Calu3 (cell line): ENCODE measurements at regions not wholly inside any gene's neighbourhood (a gene's known extent, or its start where the extent isn't known, plus 50 kb on each side); places are given as distances from the start of the nearest gene placed in this dataset.

ENCODE experiments used
- BruUV-seq: library from RNA; stranded (reverse); fragments of 400-500 nt; replicated peaks from 2 replicates; lab custom pipeline; 2021; lab: Mats Ljungman, UMichigan
- CTCF ChIA-PET: fragments of 300-600 bp; sonication (Branson Sonifier 250); formaldehyde crosslinking; loops from one replicate; lab custom pipeline; 2022; ENCODE audit warnings: antibody characterized with exemption; lab: Charles Lee
- DNase-seq: peaks from one replicate; pipeline ENCODE4 v3.0.0; 2022
- H3K27ac Mint-ChIP-seq: one replicate; pipeline ENCODE4 v1.8.0; 2022; ENCODE audit warnings: mixed read lengths; ENCODE audit not compliant: unreplicated experiment
- H3K27me3 Mint-ChIP-seq: one replicate; pipeline ENCODE4 v1.8.0; 2022; ENCODE audit warnings: mixed read lengths; ENCODE audit not compliant: unreplicated experiment
- H3K36me3 Mint-ChIP-seq: one replicate; pipeline ENCODE4 v1.8.0; 2022; ENCODE audit warnings: mild to moderate bottlenecking, moderate library complexity, mixed read lengths; ENCODE audit not compliant: insufficient read depth, unreplicated experiment
- H3K4me1 Mint-ChIP-seq: one replicate; pipeline ENCODE4 v1.8.0; 2022; ENCODE audit warnings: mild to moderate bottlenecking, low read depth, mixed read lengths; ENCODE audit not compliant: unreplicated experiment
- H3K4me3 Mint-ChIP-seq: one replicate; pipeline ENCODE4 v1.8.0; 2022; ENCODE audit warnings: mild to moderate bottlenecking, low read depth, moderate library complexity, mixed read lengths; ENCODE audit not compliant: unreplicated experiment
- H3K9me3 Mint-ChIP-seq: one replicate; pipeline ENCODE4 v1.8.0; 2022; ENCODE audit warnings: low read depth, mixed read lengths; ENCODE audit not compliant: unreplicated experiment
- intact Hi-C: fragments of 100-400 bp; cut with micrococcal nuclease; formaldehyde crosslinking; loops from one replicate; pipeline ENCODE4 v1.10.0; 2022; ENCODE audit not compliant: unreplicated experiment
- TF ChIP-seq, protein P1 (sequence below): fragments of 200-600 bp; IDR thresholded peaks from one replicate; pipeline ENCODE4 v1.8.0; 2022; ENCODE audit warnings: antibody characterized with exemption; ENCODE audit not compliant: unreplicated experiment

DNA sequence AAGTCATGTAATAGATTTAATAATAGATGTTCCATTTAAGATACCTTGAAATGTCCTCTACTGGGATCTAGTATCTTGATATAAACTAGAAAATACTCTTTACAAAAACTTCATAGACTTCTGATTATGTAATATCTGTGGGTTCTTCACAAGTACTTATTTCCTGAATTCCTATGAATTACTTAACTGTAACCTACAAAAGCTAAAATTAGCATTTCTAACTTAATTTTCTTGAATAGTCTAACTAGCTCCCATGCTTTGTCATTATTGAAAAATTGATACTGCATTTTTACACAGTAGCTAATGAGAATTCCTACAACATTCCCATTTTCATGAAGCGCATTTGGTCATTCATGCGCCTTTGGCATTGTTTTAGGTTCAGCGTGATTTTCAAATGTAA lies 1828.2 kb downstream of the MAT2B start:
- TF ChIP-seq, protein P1, sequence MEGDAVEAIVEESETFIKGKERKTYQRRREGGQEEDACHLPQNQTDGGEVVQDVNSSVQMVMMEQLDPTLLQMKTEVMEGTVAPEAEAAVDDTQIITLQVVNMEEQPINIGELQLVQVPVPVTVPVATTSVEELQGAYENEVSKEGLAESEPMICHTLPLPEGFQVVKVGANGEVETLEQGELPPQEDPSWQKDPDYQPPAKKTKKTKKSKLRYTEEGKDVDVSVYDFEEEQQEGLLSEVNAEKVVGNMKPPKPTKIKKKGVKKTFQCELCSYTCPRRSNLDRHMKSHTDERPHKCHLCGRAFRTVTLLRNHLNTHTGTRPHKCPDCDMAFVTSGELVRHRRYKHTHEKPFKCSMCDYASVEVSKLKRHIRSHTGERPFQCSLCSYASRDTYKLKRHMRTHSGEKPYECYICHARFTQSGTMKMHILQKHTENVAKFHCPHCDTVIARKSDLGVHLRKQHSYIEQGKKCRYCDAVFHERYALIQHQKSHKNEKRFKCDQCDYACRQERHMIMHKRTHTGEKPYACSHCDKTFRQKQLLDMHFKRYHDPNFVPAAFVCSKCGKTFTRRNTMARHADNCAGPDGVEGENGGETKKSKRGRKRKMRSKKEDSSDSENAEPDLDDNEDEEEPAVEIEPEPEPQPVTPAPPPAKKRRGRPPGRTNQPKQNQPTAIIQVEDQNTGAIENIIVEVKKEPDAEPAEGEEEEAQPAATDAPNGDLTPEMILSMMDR, result no peak
- DNase-seq, result no peak
- no peaks in the 10 kb centered on the region for H3K27me3 Mint-ChIP-seq
- BruUV-seq, result no TSS peak
- no peak overlapping the region for H3K4me3 Mint-ChIP-seq
- CTCF ChIA-PET, result no interaction called here
- no peaks in the 10 kb centered on the region for H3K4me1 Mint-ChIP-seq
- intact Hi-C loops, result no loop called here
- H3K27ac Mint-ChIP-seq, result no peak overlapping the region
- H3K9me3 Mint-ChIP-seq, result peaks cover 3% of the 10 kb centered on the region
- no peaks in the 10 kb centered on the region for H3K36me3 Mint-ChIP-seq

DNA sequence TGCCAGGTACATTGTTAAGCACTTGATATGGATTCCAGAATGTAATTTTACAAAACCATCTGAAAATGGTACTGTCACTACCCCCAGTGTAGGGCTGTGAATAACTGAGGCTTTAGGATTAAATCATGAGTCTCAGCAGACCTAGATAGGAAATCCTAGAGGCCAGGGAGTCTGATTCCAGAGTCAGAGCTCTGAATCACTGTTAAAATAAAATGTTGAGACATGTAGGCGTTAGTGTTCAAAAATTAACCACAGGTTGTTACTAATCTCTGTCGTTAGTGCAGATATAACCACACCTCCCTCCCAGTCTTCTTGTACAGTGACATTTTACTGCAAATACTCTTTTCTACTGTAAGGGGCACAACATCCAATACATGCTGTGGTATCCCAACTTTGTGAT lies 1828.8 kb downstream of the MAT2B start:
- Mint-ChIP-seq H3K27me3 (no peaks in the 10 kb centered on the region), H3K27ac (no peak overlapping the region), H3K36me3 (no peaks in the 10 kb centered on the region), H3K4me1 (no peaks in the 10 kb centered on the region), H3K4me3 (no peak overlapping the region), H3K9me3 (peaks cover 3% of the 10 kb centered on the region)
- CTCF ChIA-PET, result interaction anchor here (0.5 kb wide), 1 partner anchor 17 kb away, joined by 3 read pairs; no protein-coding TSS in a partner anchor
- intact Hi-C loops, result no loop called here
- no peak for DNase-seq
- no TSS peak for BruUV-seq
- TF ChIP-seq, protein P1, result no peak

DNA sequence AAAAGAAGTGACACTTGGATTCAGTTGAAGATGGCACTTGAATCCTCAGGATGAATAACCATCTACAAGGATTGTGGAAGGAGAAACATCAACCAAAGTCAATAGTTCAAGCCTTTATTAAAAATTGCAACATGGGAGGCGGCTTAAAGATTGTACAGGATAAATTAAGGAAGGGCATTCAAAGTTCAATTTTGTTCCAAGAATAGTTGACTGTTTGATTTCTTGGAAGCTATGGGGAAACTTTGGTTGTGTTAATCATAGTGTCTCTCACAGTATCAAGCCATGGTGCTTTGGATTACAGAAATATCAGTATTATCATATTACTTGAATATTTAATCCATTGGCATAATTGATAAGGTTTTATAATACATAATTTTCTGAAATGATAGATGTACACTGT lies 1844.3 kb downstream of the MAT2B start:
- TF ChIP-seq, protein P1, result no peak
- intact Hi-C loops, result no loop called here
- DNase-seq, result no peak
- H3K27ac Mint-ChIP-seq, result no peak overlapping the region
- peaks cover 16% of the 10 kb centered on the region for H3K9me3 Mint-ChIP-seq
- BruUV-seq, result no TSS peak
- H3K4me1 Mint-ChIP-seq, result no peaks in the 10 kb centered on the region
- CTCF ChIA-PET, result no interaction called here
- no peaks in the 10 kb centered on the region for H3K36me3 Mint-ChIP-seq
- H3K4me3 Mint-ChIP-seq, result no peak overlapping the region
- H3K27me3 Mint-ChIP-seq, result no peaks in the 10 kb centered on the region

DNA sequence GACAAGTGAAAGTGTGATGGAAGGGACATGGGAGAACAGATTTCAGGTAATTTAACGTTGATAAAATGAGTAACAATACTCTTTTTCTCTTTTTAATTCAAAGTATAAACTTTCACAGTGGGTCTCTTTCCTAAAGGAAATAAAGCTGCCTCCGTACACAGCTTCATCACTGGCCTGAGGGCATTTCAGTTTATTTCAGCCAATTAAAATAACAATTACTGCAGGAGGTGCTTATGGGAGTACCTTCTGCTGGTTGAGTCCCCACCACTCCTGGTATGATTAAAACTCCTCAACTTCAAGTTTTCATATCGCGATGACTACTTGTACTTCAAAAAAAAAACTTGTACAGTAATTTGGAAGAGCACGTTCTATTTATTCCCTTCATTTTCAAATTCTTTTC lies 1845.9 kb downstream of the MAT2B start:
- intact Hi-C loops, result no loop called here
- no peaks in the 10 kb centered on the region for H3K36me3 Mint-ChIP-seq
- no peak for DNase-seq
- TF ChIP-seq, protein P1, result no peak
- H3K9me3 Mint-ChIP-seq, result peaks cover 16% of the 10 kb centered on the region
- H3K4me3 Mint-ChIP-seq, result no peak overlapping the region
- CTCF ChIA-PET, result interaction anchor here (0.7 kb wide), 1 partner anchor 17 kb away, joined by 3 read pairs; no protein-coding TSS in a partner anchor
- H3K27ac Mint-ChIP-seq, result no peak overlapping the region
- no peaks in the 10 kb centered on the region for H3K4me1 Mint-ChIP-seq
- BruUV-seq, result no TSS peak
- no peaks in the 10 kb centered on the region for H3K27me3 Mint-ChIP-seq
